CMK (cell line): ENCODE measurements at regions not wholly inside any gene's neighbourhood (a gene's known extent, or its start where the extent isn't known, plus 50 kb on each side); places are given as distances from the start of the nearest gene placed in this dataset.
"Not testable (repeated sequence)": the region's sequence is repeated elsewhere in the genome, so short reads cannot be mapped to it uniquely, and the experiment has no call there.

Experiments used
- DNase-seq: peaks from one replicate; pipeline ENCODE4 v3.0.0-alpha.2; 2010; ENCODE audit warnings: low read depth

DNA sequence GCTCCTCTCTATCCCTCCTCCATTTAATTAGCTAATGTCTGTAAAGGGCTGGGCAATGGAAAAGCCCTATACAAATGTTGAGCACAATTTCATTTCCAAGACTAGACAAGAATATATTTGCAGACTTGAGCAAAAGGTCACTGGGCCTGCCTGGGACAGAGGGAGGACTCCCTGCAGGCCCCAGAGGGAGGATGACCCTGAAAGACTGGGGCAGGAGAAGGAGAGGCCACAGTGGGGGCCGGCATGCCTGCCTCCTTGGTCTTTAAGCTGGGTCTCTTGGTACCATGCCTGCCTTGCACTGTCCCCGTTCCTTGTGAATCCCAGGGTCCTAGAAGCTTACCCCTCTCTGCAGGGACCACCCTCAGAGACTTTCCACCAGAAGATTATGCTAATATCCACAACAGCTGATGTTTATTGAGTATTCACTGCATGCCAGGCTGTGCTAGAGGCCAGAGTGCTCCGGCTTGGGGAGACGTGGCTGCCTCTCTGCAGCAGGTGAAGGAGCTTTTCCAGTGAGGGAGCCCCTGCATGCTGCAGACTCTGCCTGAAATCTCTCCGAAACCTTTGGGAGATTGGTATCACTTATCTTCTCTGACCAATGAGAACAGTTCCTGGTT is 72.7 kb upstream of the HSPA9 start:
- no peak for DNase-seq

DNA sequence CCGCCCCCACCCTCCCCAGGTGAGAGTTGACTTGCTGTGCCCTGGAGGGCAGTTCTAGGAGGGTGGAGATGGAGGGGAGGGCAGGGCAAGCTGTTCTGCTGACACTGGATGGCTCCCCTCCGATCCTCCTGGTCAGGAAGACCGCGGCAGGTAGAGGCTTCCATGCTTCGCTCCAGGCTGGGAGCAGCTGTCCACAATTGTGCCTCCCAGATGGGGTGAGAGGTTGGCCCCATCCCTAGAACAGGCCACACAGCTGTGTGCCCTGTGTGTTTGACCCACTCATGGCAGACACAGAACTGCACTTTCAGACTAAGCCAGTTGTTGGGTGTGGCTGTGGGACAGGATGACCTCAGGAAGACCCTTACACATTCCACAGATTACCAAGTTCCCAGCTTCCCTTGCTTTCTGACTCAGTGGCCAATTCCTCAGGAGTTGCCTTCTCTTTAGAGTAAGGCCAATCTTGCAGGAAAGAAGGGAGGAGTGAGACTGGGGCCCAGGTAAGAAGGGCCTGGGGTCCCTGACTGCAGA is 72.1 kb upstream of the HSPA9 start:
- DNase-seq, result no peak

DNA sequence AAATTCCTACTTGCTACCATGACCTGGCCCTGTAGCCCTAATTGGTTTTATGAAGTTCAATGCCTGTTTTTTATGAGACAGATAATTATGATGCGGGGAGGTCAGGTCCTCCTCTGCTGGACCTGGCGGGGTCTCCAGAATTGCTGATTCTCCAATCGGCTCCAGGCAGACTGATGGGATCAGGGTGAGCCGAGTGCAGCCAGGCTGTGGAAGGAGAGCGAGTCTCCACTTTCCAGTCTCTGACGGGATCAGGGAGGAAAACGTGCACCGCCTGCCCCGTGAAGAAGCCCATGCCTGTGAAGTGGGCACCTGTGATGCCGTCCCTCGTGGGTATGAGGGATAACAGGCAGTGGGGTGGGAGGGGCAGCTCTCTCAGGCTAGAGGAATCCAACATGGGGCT is 71.5 kb upstream of the HSPA9 start:
- no peak for DNase-seq

DNA sequence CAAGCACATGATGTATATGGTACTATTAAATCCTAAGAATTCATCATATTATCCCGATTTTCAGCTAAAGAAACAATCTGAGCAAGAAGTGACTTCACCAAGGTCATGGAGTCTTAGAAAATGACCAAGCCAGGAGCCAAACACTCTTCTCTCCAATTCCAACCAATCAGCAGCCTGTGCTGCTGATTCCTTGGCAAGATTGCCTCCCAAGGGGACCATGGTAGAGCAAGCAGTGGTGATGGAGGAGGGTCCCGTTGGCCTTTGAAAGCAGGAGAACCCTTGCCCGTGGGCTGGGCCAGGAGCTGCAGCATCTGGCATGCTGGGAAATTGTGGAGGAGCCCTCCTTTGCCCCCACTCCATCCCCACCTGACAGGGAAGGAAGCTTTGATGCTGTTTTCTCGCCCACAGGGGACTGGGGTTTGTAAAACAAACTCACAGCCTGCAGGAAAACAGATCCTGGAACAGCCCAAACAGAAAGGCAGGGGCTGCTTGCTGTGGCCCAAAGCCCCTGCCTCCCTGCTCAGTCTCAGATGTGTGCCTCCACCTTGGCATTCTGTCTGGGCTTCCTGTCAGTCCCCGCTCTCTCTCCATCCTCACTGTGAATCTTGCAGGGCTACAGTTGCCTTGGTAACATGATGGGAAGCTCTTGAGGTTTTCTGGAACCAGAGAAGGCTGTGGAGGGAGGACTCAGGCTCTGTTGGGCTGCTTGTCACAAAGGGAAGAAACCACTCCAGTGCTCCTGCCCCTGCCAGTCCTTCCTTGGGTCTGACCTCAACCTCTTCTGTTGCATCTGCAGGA is 70.8 kb upstream of the HSPA9 start:
- DNase-seq, result no peak

- no peak for DNase-seq
Measured at GRCh38 chr5:138643040-138643791, 68.0 kb upstream of the HSPA9 start.

DNA sequence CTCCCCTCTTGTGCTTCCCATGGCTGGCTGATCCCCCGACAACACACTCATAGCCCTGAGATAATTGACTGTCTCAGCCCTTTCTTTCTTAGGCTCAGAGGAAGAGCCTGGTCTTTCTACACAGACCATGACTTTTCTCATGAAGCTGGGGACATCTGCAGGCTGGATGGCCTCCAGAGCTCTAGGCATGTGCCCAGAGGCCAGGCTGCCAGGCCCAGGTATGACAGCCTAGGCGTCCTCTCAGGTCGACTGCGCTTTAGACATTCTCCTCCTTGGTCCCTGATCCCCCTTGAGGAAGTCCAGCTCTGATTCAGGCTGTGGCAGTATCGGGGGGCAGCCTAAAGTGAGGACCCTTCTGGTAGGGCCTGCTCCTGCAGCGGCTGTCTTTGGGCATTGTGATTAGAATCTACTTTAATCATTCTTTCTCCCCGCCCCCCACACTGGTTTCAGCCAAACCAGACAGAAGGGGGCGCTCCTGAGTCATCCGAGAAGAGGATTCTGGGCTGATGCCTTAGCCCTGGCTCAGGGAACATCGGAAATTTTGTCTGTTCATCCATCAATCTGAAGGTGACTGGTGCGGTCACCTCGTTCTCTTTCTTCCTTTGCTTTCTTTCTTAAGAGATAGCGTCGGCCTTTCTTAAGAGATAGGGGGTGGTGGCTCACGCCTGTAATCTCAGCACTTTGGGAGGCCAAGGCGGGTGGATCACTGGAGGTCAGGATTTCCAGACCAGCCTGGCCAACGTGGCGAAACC is 66.5 kb upstream of the HSPA9 start:
- DNase-seq, result peak; percentile 35

- DNase-seq, result no peak
Measured at GRCh38 chr5:138640646-138641254, 65.5 kb upstream of the HSPA9 start.

GRCh38 chr5:138640138-138640537 is 64.9 kb upstream of the HSPA9 start:
- DNase-seq, result no peak

DNA sequence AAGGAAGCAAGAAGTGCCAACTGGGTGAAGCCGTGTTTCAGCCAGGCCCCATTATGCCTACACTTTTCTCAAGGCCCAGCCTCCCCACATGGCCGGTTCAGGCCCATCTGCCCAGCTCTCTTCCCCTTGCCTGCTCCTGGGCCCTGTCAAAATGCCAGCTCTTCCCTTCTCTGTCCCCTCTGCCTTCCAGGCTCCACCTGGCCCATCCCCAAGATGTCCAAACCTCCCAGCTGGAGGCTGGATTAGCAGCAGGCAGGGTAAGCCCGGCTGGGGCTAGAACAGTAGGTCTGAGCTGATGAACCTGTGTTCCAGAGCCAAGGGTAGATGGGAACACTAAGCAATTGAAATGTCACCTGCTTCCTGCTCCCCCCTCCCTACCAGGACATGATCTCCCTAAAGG is 64.1 kb upstream of the HSPA9 start:
- no peak for DNase-seq

- no peak for DNase-seq
Measured at GRCh38 chr5:138637256-138637655, 62.1 kb upstream of the HSPA9 start.

GRCh38 chr5:138636398-138636944 is 61.3 kb upstream of the HSPA9 start:
- no peak for DNase-seq

DNA sequence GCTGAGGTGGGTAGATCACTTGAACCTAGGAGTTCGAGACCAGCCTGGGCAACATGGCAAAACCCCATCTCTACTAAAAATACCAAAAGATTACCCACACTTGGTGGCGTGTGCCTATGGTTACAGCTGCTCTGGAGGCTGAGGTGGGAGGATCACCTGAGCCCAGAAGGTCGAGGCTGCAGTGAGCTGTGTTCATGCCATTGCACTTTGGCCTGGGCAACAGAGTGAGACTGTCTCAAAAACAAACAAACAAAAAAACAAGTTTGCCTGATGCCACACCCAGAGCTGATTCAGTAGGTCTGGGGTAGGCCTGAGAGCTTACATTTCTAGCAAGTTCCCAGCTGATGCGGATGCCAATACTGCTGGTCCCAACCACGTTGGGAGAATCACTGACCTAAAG is 60.5 kb upstream of the HSPA9 start:
- DNase-seq, result no peak

GRCh38 chr5:138635265-138635664 is 60.1 kb upstream of the HSPA9 start:
- DNase-seq, result no peak

DNA sequence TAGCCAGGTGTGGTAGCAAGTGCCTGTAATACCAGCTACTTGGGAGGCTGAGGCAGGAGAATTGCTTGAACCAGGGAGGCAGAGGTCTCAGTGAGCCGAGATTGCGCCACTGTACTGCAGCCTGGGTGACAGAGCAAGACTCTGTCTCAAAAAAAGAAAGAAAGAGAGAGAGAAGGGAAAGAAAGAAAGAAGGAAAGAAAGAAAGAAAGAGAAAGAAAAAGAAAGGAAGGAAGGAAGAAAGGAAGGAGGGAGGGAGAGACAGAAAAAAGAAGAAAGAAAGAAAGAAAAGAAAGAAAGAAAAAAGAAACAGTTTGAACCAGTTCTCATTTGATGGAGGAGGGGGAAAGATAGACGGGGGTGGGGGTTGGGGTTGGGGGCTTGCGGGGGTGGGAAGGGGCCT is 59.6 kb upstream of the HSPA9 start:
- DNase-seq, result not testable (repeated sequence)

- peak; percentile 39 for DNase-seq
Measured at GRCh38 chr5:138632900-138633489, 57.8 kb upstream of the HSPA9 start.

- no peak for DNase-seq
Measured at GRCh38 chr5:138631096-138631928, 56.1 kb upstream of the HSPA9 start.

DNA sequence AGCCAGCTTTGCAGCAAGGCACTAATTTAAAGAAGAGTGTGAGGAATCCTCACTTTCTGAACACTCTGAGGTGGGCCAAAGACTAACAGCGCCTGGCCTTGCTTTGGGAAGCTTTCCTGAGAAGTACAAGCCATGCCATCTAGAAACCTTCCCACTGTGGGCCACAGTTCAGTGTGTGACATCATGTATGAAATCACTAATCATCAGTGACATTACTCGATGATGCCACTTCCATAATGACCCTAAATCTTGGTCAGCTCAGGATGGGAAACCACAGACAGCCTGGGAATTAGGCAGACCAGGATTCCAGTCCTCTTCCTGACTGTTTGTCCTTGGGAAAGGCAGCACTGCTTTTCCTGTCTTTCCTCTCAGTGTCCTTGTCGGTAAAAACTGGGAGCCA is 54.2 kb upstream of the HSPA9 start:
- DNase-seq, result no peak

GRCh38 chr5:138626333-138626944 is 51.2 kb upstream of the HSPA9 start:
- DNase-seq, result no peak

DNA sequence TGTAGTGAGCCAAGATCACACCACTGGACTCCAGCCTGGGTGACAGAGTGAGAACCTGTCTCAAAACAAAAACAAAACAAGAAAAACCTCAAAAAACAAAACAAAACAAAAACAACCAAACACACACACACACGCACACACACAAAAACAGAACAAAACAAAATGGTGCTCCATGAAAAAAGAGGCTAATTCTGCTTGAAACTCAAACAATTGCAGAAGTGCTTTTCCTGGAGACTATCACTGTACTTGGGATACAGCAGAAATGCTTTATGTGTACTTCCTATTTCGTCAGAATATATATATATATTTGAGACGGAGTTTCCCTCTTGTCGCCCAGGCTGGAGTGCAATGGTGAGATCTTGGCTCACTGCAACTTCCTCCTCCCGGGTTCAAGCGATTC is 49.9 kb upstream of the HSPA9 start:
- DNase-seq, result no peak
